CD1c-positive myeloid dendritic cell (primary cell): ENCODE measurements at regions not wholly inside any gene's neighbourhood (a gene's known extent, or its start where the extent isn't known, plus 50 kb on each side); places are given as distances from the start of the nearest gene placed in this dataset.
"Not testable (repeated sequence)": the region's sequence is repeated elsewhere in the genome, so short reads cannot be mapped to it uniquely, and the experiment has no call there.

Experiments
- DNase-seq: peaks from one replicate; pipeline ENCODE4 v3.0.0-alpha.2; 2016; ENCODE audit errors: extremely low spot score

GRCh38 chr4:34851411-34851810 lies 1392.9 kb downstream of the ARAP2 start:
- no peak for DNase-seq

- DNase-seq = no peak
Observed at GRCh38 chr4:34854451-34854850, 1389.9 kb downstream of the ARAP2 start.

- no peak for DNase-seq
Observed at GRCh38 chr4:34861666-34862065, 1382.6 kb downstream of the ARAP2 start.

GRCh38 chr4:34878961-34879360 lies 1365.4 kb downstream of the ARAP2 start:
- DNase-seq = no peak

GRCh38 chr4:34880246-34880645 lies 1364.1 kb downstream of the ARAP2 start:
- no peak for DNase-seq

GRCh38 chr4:34891892-34892291 lies 1352.4 kb downstream of the ARAP2 start:
- DNase-seq = no peak

- no peak for DNase-seq
Observed at GRCh38 chr4:34893382-34893781, 1350.9 kb downstream of the ARAP2 start.

- no peak for DNase-seq
Observed at GRCh38 chr4:34920032-34920431, 1324.3 kb downstream of the ARAP2 start.

GRCh38 chr4:34921391-34921790 lies 1322.9 kb downstream of the ARAP2 start:
- DNase-seq = no peak

- DNase-seq = no peak
Observed at GRCh38 chr4:34922325-34922724, 1322.0 kb downstream of the ARAP2 start.

GRCh38 chr4:34932591-34932990 lies 1311.7 kb downstream of the ARAP2 start:
- DNase-seq = no peak

- DNase-seq = no peak
Observed at GRCh38 chr4:34935739-34936138, 1308.6 kb downstream of the ARAP2 start.

- no peak for DNase-seq
Observed at GRCh38 chr4:34939073-34939472, 1305.2 kb downstream of the ARAP2 start.

GRCh38 chr4:34943741-34944386 lies 1300.5 kb downstream of the ARAP2 start:
- DNase-seq = no peak

GRCh38 chr4:34950926-34951325 lies 1293.4 kb downstream of the ARAP2 start:
- no peak for DNase-seq

GRCh38 chr4:34953145-34953799 lies 1291.0 kb downstream of the ARAP2 start:
- no peak for DNase-seq

GRCh38 chr4:34964613-34965012 lies 1279.7 kb downstream of the ARAP2 start:
- no peak for DNase-seq

- no peak for DNase-seq
Observed at GRCh38 chr4:34972189-34972588, 1272.1 kb downstream of the ARAP2 start.

- no peak for DNase-seq
Observed at GRCh38 chr4:34973650-34974312, 1270.5 kb downstream of the ARAP2 start.

- no peak for DNase-seq
Observed at GRCh38 chr4:34974313-34974680, 1270.0 kb downstream of the ARAP2 start.

- not testable (repeated sequence) for DNase-seq
Observed at GRCh38 chr4:35021222-35021621, 1223.1 kb downstream of the ARAP2 start.

- no peak for DNase-seq
Observed at GRCh38 chr4:35025152-35025834, 1219.0 kb downstream of the ARAP2 start.
